ENCODE measurements at regions not wholly inside any gene's neighbourhood (a gene's known extent, or its start where the extent isn't known, plus 50 kb on each side); places are given as distances from the start of the nearest gene placed in this dataset.

DNA sequence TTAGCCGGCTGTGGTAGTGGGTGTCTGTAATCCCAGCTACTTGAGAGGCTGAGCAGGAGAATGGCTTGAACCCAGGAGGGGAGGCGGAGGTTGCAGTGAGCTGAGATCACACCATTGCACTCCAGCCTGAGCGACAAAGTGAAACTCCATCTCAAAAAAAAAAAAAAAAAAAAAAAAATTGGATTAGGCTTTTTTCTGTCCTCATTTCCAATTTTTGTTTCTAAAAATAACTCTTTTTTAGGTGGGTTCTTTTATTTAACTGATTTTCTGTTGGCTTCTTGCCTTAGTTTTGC, 863.7 kb downstream of the LRFN5 start:
- Histone ChIP-seq H3K9me3 (no peaks in the 10 kb centered on the region), H3K4me3 (no peak overlapping the region), H3K36me3 (no peaks in the 10 kb centered on the region), H3K27me3 (no peaks in the 10 kb centered on the region), H3K4me1 (no peaks in the 10 kb centered on the region), H3K27ac (no peak overlapping the region)
- ATAC-seq: no peak
- in situ Hi-C loops (cut with MboI; ENCODE audit: low sequenced_read_pairs in 4 of 4) (no loop called here), intact Hi-C loops (cut with DNase I; ENCODE audit: low total_unique reads) (no loop called here)
- no peak for DNase-seq
- no peak for TF ChIP-seq POLR2A (IDR thresholded peaks at IDR 0.05)
- TF ChIP-seq, protein P1, sequence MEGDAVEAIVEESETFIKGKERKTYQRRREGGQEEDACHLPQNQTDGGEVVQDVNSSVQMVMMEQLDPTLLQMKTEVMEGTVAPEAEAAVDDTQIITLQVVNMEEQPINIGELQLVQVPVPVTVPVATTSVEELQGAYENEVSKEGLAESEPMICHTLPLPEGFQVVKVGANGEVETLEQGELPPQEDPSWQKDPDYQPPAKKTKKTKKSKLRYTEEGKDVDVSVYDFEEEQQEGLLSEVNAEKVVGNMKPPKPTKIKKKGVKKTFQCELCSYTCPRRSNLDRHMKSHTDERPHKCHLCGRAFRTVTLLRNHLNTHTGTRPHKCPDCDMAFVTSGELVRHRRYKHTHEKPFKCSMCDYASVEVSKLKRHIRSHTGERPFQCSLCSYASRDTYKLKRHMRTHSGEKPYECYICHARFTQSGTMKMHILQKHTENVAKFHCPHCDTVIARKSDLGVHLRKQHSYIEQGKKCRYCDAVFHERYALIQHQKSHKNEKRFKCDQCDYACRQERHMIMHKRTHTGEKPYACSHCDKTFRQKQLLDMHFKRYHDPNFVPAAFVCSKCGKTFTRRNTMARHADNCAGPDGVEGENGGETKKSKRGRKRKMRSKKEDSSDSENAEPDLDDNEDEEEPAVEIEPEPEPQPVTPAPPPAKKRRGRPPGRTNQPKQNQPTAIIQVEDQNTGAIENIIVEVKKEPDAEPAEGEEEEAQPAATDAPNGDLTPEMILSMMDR (IDR thresholded peaks at IDR 0.05 in 4 of 5, conservative IDR thresholded peaks at IDR 0.05 in 1 of 5): no peak

DNA sequence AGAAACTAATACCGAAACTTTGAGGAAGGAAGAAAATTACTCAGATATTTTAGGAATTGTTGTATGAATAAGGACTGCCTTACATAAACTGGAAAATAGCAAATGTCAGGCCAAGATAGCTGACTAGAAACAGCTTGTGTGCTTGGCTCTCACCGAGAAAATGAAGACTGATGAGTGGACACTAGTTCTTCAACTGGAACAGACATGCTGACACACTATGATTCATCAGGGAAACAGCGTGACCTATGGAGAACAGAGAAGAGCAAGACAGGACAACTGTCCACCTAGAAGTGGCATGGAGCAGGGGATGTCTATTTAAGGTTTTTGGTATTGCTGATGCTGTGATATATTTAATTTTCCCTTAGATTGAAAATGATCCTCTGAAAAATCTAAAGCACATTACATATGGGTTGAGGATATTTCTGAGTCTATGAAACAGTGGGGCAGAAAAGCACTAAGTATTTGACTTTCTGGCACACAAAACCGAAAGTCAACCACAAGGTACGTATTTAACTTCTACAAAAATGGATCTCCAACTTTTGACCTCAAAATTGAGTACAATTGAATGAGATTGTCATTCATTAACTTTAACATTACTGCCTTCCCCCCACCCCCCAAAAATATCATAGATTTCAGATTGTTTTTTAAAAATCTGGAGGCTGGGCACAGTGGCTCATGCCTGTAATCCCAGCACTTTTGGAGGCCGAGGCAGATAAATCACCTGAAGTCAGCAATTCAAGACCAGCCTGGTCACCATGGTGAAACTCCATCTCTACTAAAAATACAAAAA, 863.2 kb downstream of the LRFN5 start:
- Histone ChIP-seq H3K27ac (no peak overlapping the region), H3K9me3 (no peaks in the 10 kb centered on the region), H3K4me1 (no peaks in the 10 kb centered on the region), H3K4me3 (no peak overlapping the region), H3K36me3 (no peaks in the 10 kb centered on the region), H3K27me3 (no peaks in the 10 kb centered on the region)
- intact Hi-C loops (cut with DNase I; ENCODE audit: low total_unique reads) (no loop called here), in situ Hi-C loops (cut with MboI; ENCODE audit: low sequenced_read_pairs in 4 of 4) (no loop called here)
- DNase-seq (no peak), ATAC-seq (no peak)
- no peak for TF ChIP-seq POLR2A (IDR thresholded peaks at IDR 0.05)
- TF ChIP-seq, protein P1 (IDR thresholded peaks at IDR 0.05 in 4 of 5, conservative IDR thresholded peaks at IDR 0.05 in 1 of 5): no peak

DNA sequence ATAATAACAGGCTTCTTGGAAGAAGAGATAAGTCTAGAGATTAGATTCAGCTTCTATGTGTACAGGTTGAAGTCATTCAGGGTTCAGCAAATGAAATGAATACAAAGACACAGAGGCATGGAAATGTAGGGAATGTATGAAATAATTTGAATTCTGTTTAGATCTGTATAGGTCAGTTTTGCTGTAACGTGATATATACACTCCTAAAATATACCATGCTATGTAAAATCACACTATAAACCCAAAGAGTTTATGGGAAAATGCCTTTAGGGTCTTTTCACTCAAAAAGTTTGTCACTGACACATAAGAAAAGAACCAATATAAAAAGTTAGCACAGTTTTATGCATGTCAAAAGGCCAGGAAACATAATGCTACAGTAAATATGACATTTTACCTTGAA, 854.0 kb downstream of the LRFN5 start:
- intact Hi-C loops (cut with DNase I; ENCODE audit: low total_unique reads): no loop called here
- H3K27me3 ChIP-seq: no peaks in the 10 kb centered on the region
- no peaks in the 10 kb centered on the region for H3K36me3 ChIP-seq
- TF ChIP-seq, protein P1 (IDR thresholded peaks at IDR 0.05 in 4 of 5, conservative IDR thresholded peaks at IDR 0.05 in 1 of 5): no peak
- no peak for TF ChIP-seq POLR2A (IDR thresholded peaks at IDR 0.05)
- no peak overlapping the region for H3K4me3 ChIP-seq
- H3K27ac ChIP-seq: no peak overlapping the region
- ATAC-seq (no peak), DNase-seq (no peak)
- in situ Hi-C loops (cut with MboI; ENCODE audit: low sequenced_read_pairs in 4 of 4): no loop called here
- no peaks in the 10 kb centered on the region for H3K4me1 ChIP-seq
- H3K9me3 ChIP-seq: no peaks in the 10 kb centered on the region

- in situ Hi-C loops (cut with MboI; ENCODE audit: low sequenced_read_pairs in 4 of 4) (no loop called here), intact Hi-C loops (cut with DNase I; ENCODE audit: low total_unique reads) (no loop called here)
- H3K27me3 ChIP-seq: no peaks in the 10 kb centered on the region
- no peaks in the 10 kb centered on the region for H3K36me3 ChIP-seq
- no peaks in the 10 kb centered on the region for H3K9me3 ChIP-seq
- no peak for TF ChIP-seq POLR2A (IDR thresholded peaks at IDR 0.05)
- TF ChIP-seq, protein P1 (IDR thresholded peaks at IDR 0.05 in 4 of 5, conservative IDR thresholded peaks at IDR 0.05 in 1 of 5): no peak
- no peak for DNase-seq
- no peak overlapping the region for H3K27ac ChIP-seq
- H3K4me1 ChIP-seq: no peaks in the 10 kb centered on the region
- no peak for ATAC-seq
- no peak overlapping the region for H3K4me3 ChIP-seq
Observed at GRCh38 chr14:42459171-42459685, 852.6 kb downstream of the LRFN5 start.

DNA sequence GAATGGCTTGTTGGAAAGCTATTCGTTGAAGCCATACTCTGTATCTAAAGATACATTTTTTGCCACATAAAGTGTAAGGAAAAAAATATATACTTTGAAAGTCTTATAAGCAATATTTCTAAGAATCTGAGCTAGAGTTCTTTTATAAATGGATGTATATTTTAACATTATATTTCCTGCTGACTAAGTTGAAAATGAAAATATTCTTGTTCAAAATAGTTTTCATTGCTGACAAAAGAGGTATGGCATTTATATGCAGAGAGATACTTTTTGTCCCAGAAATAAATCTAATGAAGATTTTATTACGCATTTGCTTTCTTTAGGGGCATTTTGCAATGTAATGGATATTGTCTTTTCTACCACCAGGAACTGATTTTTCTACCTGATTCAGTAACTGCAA, 834.9 kb downstream of the LRFN5 start:
- Histone ChIP-seq H3K9me3 (no peaks in the 10 kb centered on the region), H3K27me3 (no peaks in the 10 kb centered on the region), H3K36me3 (no peaks in the 10 kb centered on the region), H3K4me3 (no peak overlapping the region), H3K27ac (no peak overlapping the region), H3K4me1 (no peaks in the 10 kb centered on the region)
- intact Hi-C loops (cut with DNase I; ENCODE audit: low total_unique reads): no loop called here
- ATAC-seq (no peak), DNase-seq (no peak)
- in situ Hi-C loops (cut with MboI; ENCODE audit: low sequenced_read_pairs in 4 of 4): no loop called here
- TF ChIP-seq, protein P1 (IDR thresholded peaks at IDR 0.05 in 4 of 5, conservative IDR thresholded peaks at IDR 0.05 in 1 of 5): no peak
- no peak for TF ChIP-seq POLR2A (IDR thresholded peaks at IDR 0.05)

Data from gastrocnemius medialis (tissue), 4 donors.